HG03066 (cell line): ENCODE measurements at regions not wholly inside any gene's neighbourhood (a gene's known extent, or its start where the extent isn't known, plus 50 kb on each side); places are given as distances from the start of the nearest gene placed in this dataset.

Source experiments
- ATAC-seq: cut with Tn5 transposase; IDR thresholded peaks from one replicate; pipeline ENCODE4 v1.9.1; 2021; ENCODE audit warnings: low read depth; ENCODE audit not compliant: unreplicated experiment

DNA sequence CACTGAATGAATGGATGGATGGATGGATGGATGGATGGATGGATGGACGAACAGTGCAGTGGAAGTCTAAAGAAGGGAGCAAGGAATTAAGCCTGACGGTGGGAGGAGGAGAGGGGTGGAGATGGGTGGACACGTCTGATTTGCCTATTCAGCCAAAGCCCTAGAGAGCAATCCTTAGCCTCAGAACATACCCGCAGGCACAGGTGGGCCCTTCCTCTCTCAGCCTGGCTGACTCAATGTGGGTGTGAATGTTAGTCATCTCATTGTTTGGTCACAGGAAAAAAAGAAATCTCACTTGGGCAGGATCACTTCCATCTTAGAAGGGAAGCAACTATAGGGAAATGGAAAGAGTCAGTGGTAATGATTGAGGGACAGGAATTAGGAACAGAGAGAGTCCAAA, 165.9 kb downstream of the PJA1 start:
- ATAC-seq = no peak

DNA sequence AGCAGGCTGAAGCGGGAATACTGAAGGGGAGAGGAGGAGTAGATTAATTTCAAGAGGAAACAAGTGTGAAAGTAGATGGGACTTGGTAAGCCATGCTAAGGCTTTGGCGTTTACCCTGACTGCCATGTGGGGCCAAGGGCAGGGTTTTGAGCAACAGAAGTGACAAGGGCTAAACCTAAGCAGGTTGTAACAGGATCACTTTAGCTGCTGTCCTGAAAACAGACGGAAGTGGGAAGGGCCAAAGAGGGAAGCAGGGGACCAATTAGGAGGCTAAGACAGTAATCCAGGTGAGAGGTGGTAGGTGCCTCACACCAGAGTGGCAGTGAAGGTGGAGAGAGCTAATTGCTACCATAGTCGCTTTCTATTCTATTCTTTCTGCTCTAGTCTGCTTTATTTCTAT, 166.5 kb downstream of the PJA1 start:
- ATAC-seq = no peak

DNA sequence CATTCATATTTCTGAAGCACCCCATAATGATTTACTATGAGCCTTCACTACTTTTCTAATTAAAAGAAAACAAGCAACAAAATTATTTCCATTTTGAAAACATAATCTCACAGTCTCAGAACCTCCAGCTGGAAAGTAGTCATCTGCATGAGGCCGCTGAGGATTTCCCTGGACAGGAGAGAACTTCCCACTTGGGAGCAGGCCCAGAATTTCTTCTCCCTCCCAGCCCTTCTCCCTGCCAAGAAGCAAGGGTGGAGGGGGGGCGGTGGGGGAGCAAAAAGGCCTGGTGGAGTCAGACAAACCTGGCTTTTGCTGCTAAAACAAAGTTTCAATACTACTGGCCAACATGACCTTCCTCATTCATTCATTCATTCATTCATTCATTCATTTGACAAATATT, 167.3 kb downstream of the PJA1 start:
- ATAC-seq = no peak

DNA sequence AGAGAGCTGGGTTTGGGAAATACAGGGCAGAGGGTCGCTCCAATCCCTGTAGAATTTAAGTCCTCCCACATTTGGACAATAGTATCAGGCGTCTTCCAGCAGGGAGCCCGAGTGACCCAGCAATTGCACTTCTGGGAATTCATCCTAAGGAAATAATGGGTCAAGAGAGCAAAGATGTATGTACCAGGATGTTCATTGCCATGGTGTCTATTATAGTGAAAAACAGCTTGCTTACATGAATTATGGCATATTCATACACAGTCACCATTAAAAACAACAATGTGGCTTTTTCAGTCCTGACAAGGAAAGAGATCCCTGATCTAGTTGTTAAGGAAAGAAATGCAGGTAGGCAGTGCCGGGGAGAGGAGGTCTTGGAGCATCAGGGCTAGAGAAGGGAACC, 167.7 kb downstream of the PJA1 start:
- ATAC-seq = no peak

DNA sequence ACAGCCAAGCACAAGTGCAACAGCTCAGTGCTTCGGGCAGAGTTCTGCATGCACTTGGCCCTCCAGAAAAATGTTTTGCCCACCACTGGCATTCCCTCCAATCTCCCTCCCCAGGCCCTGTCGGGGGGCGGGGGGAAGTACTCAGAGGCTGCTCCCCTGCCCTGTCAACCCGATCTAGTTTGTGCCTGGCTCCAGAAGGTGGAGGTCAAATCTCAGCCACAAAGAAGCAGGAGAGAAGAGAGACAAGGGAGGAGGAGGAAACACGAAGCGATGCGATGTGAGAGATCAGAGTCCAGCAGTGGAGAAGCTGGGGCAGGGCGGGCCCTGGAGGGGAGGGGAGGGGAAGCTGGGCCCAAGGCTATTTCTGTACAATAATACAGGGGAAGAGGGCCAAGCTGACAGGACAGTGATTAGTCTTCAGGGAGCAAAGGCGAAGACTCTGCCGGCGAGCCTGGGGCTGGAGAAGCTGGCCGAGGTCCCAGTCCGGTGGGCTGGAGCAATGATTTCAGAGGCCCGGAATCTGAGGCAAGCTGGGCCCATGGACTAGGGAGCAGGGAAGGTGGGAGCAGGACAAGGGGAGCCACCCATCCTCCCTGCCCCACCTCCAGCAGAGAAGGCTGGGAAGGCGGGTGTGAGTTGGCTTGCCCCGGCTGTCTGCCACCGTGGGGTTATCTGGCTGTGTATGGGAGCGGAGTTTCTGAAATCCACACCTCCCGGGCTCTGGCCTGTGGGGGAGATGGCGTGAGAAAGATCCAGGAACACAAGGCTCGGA, 167.1 kb downstream of the EFNB1 start:
- ATAC-seq = no peak

DNA sequence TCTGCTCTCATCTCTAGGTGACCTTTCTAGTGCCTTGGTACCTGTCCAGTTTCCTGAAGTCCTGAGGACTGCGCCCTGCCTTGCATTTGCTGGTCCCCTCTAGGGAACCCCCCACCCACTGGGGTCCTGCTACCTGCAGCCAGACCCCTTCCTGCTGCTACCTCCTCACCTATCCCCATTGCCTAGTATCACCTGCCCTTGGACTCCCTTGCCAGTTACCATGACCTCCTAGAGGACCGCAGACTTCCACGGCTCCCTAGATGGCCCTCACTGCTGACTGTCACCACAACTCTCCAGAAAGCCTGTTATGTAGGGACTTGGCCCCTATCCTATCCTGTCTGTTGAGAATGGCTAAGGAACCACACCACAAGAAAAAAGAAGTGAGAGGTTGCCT, 166.6 kb downstream of the EFNB1 start:
- no peak for ATAC-seq

GRCh38 chrX:68994891-68995255, 166.1 kb downstream of the EFNB1 start:
- no peak for ATAC-seq

GRCh38 chrX:68994135-68994890, 165.5 kb downstream of the EFNB1 start:
- ATAC-seq = no peak

DNA sequence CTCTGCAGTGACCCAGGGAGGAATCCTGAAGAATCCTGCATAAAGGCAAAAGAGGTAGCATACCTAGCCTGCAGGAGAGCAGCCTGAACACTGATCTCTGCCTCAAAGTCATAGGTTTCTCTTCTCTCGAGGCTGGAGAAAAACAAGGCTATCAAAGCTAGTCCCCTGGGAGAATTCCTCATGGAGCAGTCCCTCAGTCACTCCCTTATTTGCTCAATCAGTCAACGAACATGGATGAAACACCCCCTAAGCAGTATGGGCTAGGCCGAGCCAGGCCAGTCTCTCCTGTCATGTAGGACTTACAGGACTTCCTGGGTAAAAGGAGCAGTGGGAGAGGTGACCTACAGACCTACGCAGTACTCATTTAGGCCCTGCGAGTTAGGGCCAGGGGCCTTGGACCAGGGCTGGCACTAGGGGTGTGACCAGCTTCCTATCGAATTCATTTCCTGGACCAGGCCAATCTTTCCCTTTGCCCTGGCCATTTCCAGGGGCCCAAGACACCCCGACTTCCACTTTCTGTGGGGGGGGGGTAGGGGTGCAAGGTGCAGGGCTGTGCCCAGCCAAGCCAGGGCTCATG, 164.1 kb downstream of the EFNB1 start:
- ATAC-seq = no peak

DNA sequence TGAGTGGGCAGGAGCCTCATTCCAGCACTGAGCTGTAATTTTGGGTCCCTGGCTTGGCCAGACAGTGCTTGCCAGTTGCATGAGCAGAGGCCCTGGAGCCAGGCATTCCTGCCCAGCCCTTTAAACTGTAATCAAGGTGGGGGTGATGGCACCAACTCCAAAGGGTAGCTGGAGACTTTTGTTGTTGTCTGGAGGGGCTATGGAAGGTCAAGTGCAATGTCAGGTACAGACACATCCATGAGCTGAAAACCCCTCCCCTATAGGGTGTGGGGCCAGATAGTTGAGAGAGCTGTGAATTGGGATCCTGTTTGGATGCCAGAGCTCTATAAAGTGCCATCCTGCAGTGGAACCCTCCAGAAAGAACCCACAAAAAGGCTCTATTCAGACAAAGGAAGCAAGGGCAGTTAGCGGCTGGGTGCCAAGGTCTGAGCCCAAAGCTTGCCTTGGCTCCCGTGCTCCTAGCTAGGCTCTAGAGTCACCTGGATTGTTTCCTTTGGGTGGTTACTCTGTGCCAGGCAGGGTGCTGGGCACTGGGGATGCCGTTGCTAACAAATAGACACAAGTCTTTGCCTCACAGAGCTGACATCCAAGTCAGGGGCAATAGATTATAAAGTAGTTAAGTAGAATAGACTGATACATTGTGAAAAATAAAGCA, 163.0 kb downstream of the EFNB1 start:
- no peak for ATAC-seq

- ATAC-seq = no peak
Observed at GRCh38 chrX:68990948-68991347, 162.1 kb downstream of the EFNB1 start.

DNA sequence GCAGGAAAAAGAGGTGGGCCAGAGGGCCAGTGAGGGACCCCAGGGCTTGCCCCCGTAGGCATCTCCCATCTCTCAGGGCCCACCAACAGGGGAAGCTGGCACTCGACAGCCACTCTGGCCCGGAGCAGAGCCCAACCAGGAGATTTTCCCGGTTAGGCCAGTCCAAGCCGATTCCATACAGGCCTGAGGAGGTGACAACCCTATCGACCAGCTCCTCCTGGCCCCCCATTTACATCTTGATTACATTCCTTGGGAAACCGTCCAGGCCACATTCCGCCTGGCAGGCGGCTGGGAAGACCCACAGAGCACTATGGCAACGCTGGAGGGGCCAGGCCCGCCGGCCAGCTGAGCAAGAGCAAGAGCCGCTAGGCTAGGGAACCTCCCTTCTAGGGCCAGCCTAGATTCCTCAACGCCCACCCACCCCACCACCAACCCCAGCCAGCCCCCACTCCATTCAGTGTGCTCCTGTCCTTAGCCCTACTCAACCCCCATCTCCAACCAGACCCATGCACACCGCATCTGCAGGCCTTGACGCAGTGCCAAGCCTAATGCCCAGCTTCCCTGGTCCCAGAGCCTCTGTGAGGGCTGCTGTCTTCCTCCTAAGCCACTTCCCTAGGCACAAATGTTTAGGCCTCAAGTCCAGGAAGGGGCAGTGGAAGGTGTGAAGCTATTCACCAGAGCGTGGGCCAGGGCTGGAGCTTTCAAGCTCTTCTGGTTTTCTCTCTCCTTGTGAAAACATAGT, 161.2 kb downstream of the EFNB1 start:
- no peak for ATAC-seq

DNA sequence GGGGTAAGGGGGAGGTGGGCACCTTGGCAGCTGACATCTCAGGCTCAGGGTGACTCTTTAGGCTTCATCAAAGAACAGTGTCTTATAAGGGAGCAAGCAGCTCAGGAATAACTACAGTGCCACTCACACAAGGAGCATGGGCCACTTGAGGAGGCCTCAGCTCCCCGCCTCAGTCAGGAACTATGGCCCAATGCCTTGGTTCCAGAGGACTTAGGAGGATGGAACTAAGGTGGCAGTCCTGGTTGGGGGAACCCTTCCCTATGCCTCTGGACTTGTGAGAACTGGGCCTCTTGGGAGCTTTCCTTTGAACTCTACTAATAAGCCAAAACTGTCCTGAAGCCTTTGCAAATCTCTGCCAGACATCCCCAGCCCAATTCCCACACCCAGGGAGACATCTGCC, 160.6 kb downstream of the EFNB1 start:
- no peak for ATAC-seq

DNA sequence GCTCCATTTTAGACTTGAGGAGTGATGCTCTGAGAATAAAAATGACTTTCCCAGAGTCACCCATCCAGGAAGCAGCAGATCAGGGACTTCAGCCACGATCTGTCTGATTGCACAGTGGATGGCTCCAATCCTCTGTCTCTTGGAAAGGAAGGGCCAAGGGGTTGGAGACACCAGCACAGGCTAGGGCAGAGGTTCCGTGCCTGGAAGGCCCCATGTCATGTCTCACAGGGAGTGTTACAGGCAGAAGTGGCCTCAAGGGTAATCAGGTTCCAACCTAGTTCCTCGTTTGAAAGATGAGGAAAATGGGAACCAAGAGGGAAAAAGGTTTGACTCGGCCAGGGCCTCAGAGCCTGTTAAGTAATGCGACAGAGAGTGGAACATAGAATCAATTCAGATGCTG, 160.0 kb downstream of the EFNB1 start:
- no peak for ATAC-seq

GRCh38 chrX:68985135-68985755, 156.4 kb downstream of the EFNB1 start:
- no peak for ATAC-seq

DNA sequence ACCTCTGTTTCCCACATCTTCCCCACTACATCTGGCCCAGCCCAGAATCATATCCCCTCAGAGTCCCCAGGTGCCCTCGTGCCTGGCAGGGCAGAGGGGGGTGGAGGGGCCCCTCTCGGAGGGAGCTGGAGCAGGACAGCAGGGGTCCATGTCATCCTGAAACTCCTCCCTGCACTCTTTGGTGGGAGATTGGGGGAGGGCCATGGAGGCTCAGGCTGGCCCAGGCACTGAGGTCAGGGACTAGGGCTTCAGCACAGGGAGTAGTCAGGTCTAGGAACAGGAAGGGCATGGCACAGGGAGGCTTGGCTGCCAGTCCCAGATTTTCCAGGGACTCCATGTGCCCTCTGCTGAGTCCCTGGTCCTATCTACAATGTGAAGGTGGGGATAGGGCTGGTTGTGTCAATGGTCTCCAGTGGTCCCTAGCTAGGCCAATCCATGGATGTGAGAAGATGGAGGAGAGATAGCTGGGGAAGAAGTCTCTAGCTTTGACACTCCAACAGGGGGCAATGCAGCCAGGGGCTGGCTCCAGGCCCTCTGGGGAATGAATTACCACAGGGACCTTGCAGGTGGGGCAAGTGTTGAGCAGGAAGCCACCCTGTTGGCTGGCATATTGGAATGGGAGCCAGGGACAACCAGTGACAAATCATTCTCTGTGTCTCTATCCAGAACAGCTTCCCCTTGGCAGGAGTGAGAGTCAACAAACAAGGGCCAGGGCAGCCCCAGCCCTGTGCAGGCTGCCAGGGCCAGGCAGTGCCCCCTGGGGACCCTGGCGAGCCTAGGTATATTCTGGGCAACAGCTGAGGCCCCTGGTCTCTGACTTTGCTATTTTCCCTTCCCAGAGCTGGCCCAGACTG, 154.4 kb downstream of the EFNB1 start:
- no peak for ATAC-seq

DNA sequence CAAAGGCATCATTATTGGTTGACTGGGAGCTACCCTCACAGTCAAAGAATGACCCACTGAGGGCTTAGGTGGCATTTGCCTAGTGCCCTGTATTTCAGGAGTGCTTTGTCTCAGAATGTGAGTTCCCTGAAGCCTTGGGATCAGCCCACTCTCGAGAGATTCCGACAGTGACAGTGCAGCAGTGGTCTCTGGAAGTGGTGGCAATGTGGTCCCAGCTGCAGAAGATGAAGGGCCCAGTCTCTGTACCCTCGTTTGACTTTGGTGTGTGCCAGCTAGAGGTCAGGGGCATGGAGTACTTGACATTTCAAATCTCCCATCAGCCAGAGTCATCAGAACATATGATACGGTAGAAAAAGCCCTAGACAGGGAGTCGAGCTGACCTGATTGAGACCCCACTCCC, 153.7 kb downstream of the EFNB1 start:
- no peak for ATAC-seq

DNA sequence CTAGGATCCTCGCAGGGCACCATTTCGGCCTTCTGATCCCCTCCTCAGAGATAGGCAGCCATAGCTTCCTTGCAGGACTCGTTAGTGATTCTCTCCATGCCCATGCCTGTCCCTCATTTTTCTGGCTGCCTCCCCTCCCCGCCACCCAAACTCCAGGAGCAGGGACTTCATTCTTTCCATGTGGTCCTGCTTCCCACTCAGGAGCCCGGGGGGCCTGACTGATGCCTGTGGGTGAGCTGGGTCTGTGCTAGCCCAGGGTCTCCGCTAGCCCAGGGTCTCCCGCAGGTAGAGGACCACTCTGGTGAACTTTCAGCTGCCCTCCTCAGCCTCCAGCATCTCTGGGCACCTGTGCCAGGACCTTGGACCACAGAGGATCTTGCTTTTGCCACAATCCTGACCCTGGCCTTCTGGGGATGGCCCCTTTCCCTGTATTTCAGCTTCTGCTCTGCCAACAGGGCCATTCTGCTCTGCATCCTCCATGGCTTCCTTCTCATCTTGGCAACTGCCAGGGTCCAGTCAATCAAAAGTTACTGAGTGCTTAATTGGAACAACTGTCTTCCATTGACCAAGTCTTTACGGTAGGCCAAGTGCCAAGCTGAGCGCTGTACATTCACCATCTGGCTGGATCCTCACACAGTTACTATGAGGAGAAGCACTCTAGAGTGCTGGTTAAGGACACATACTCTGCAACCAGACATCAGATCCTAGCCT, 152.2 kb downstream of the EFNB1 start:
- ATAC-seq = no peak

GRCh38 chrX:68978655-68979054, 149.8 kb downstream of the EFNB1 start:
- no peak for ATAC-seq
